Astrocyte of the hippocampus (primary cell): ENCODE measurements at regions not wholly inside any gene's neighbourhood (a gene's known extent, or its start where the extent isn't known, plus 50 kb on each side); places are given as distances from the start of the nearest gene placed in this dataset.
"Not testable (repeated sequence)": the region's sequence is repeated elsewhere in the genome, so short reads cannot be mapped to it uniquely, and the experiment has no call there.

Experiments used
- DNase-seq: peaks from one replicate; pipeline ENCODE4 v3.0.0; 2011; ENCODE audit warnings: low read depth, low spot score

DNA sequence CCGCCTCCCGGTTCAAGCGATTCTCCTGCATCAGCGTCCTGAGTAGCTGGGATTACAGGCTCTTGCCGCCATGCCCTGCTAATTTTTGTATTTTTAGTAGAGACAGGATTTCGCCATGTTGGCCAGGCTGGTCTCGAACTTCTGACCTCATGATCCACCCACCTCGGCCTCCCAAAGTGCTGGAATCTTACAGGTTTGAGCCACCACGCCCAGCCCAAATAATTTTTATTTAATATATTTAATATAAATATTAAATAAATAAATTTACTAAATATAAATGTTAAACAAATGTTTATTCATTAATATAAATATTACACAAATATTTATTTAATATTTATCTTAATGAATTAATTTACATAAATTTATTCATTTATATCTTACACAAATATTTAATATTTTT, 120.2 kb downstream of the SHOX start:
- DNase-seq: no peak

DNA sequence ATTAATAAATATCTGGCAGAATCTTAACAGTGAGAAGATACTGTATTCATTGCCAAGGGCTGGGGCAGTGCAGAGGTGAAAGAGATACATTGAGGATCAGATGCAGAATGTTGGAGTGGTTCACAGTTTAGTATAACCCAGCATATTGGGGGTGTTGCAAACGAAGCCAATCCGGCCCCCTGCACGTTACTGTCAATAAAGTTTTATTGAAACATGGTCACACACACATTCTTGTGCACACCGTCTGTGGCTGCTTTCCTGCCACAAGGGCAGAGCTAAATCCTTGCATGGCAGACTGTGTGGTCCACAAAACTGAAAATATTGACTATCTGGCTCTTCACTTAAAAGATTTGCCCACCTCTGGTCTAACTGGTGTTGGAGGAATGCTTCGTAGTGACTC, 119.7 kb downstream of the SHOX start:
- no peak for DNase-seq

DNA sequence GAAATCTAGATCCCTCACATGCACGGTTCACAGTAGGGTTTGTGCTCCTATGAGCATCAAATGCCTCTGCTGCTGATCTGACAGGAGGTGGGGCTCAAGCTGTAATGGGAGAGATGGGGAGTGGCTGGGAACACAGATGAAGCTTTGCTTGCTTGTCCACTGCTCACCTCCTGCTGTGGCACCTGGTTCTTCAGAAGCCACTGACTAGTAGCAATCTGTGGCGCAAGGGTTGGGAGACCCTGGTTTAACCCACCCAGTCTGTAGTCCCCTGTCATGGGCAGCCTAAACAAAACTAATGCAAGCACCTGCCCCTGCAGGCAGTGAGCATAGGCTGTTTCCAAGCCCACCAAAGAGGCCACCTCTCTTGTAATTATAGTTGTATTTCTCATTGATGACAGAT, 116.6 kb downstream of the SHOX start:
- DNase-seq: no peak

DNA sequence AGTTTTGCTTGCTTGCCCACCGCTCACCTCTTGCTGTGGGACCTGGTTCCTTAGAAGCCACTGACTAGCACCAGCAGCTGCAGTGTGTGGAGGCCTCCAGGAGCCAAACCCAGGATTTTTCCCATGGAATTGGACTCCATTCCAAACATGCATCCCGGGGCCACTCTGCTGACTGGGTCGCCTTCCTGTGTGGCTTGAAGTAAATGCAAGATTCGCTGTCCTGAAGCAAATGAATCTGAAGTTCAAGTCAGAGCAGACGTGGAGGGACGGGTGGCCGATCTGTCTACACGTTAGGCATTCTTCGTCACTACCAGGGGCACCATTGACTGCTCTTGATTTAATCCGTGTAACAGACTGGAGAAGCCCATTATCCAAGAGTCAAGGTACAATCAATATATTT, 109.0 kb downstream of the SHOX start:
- DNase-seq: no peak

DNA sequence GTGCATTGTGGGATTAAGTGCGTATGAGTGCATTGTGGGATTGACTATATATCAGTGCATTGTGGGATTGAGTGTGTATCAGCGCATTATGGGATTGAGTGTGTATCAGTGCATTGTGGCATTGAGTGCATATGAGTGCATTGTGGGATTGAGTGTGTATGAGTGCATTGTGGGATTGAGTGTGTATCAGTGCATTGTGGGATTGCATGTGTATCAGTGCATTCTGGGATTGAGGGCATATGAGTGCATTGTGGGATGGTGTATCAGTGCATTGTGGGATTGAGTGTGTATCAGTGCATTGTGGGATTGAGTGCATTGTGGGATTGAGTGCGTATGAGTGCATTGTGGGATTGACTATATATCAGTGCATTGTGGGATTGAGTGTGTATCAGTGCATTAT, 106.4 kb downstream of the SHOX start:
- DNase-seq: not testable (repeated sequence)

DNA sequence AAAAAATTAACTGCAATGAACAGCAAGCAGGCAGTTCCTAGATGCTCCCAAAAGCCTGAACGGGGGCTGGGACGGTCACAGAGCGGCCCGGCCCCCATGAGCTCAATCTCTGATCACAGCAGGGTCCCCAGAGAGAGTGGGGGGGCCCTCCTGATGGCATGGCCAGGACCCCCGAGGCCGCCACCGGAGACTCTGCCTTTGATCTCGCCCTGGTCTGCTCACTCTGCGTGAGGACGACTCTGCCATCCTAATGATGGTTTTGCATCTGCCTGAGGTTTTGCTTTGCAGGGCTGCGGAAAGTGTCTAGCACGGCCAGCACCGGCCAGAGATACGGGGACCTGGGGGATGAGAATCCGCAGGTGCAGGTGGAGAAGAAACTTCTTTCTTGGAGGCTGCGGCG, 103.8 kb downstream of the SHOX start:
- no peak for DNase-seq

DNA sequence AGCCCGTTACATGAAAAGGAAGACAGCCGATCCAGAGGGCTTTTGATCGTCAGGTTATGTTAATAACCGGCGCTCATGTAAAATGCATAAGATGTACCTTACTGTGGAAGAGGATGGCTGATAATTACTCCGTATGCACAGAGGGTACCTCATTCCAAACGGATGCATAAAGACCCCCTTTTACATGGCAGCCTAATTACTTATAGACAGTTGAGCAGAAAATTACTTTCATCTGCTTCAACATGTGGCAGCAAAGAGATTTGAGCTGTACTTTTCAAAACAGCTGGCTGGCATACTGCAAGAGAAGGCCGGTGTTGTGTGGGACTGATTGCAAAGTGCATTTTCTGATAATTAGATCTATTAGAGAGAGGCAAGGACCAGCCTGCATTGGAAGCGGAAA, 103.4 kb downstream of the SHOX start:
- no peak for DNase-seq

DNA sequence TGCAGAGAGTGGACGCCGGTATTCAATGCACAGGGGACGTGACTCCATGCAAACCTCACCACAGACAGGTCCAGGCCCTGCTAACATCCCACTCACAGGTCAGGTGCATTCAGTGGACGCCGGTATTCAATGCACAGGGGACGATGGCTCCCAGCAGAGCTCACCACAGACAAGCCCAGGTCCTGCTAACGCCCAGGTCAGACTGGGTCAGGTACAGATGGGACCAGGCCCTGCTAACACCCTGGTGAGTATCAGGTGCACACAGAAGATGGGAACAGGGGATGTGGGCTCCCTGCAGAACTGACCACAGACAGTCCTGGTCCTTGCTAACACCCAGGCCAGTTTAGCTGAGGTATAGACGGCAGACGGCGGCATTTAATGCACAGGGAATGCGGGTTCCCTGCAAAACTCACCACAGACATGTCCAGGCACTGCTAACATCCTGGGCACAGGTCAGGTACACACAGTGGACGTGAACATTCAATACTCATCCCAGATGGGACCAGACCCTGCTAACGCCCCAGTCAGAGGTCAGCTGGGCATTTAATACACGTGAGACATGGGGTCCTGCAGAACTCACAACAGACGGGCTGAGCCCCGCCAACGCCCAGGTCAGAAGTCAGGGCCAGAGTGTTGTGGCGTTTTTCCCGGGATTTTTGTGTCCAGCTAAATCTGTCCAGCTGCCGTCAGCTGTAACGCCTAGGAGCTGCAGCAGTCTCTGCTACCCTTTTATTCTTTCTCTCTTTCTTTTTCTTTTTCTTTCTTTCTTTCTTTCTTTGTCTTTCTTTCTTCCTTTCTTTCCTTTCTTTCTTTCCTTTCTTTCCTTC, 99.2 kb downstream of the SHOX start:
- no peak for DNase-seq

DNA sequence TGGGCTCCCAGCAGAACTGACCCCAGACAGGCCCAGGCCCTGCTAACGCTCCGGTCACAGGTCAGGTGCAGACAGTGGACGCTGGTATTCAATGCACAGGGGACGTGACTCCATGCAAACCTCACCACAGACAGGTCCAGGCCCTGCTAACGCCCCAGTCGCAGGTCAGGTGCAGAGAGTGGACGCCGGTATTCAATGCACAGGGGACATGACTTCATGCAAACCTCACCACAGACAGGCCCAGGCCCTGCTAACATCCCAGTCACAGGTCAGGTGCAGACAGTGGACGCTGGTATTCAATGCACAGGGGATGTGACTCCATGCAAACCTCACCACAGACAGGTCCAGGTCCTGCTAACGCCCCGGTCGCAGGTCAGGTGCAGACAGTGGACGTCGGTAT, 98.5 kb downstream of the SHOX start:
- not testable (repeated sequence) for DNase-seq

DNA sequence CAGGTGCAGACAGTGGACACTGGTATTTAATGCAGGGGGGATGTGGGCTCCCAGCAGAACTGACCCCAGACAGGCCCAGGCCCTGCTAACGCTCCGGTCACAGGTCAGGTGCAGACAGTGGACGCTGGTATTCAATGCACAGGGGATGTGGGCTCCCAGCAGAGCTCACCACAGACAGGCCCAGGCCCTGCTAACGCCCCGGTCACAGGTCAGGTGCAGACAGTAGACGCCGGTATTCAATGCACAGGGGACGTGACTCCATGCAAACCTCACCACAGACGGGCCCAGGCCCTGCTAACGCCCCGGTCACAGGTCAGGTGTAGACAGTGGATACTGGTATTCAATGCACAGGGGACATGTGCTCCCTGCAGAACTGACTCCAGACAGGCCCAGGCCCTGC, 98.0 kb downstream of the SHOX start:
- not testable (repeated sequence) for DNase-seq

DNA sequence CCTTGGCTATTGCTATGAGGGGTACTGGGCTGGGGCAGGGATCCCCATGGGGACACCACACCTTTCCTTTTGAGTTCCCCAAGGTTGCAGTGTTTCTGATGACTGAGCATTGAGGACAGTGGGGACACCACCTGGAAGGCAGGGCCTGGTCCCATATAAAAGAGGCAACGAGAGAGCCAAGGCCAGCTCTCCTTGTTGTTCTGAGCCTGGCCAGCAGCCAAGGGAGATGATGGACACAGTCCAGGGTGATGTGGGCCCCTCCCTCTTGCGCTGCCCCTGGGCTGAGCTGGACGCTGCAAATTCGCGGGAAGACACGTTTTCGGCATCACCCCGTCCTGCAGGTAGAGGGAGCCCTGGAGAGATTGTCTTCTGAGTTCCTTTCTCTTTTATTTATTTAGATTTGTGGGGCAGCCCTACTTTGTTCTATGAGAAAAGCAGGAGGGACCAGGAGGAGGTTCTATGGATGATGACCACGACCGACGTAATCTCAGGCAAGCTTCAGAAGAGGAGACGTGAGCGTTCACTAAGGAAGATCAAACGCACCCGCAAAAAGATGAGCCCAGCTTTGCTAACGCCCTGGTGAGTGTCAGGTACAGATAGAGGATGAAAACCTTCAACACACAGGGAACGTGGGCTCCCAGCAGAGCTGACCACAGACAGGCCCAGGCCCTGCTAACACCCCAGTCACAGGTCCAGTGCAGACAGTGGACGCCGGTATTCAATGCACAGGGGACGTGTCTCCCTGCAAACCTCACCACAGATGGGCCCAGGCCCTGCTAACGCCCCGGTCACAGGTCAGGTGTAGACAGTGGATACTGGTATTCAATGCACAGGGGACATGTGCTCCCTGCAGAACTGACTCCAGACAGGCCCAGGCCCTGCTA, 97.4 kb downstream of the SHOX start:
- DNase-seq: no peak

DNA sequence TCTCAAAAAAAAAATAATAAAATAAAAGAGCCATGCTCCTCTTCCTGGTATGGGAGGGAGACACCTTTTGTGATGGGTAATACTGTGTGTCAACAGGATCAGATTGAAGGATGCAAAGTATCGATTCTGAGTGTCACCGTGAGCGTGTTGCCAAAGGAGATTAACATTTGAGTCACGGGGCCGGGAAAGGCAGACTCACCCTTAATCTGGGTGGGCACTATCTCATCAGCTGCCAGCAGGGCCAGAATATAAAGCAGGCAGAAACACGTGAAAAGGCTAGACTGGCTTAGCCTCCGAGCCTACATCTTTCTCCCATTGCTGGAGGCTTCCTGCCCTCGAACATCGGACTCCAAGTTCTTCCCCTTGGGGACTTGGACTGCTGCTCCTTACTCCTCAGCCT, 95.4 kb downstream of the SHOX start:
- DNase-seq: no peak

DNA sequence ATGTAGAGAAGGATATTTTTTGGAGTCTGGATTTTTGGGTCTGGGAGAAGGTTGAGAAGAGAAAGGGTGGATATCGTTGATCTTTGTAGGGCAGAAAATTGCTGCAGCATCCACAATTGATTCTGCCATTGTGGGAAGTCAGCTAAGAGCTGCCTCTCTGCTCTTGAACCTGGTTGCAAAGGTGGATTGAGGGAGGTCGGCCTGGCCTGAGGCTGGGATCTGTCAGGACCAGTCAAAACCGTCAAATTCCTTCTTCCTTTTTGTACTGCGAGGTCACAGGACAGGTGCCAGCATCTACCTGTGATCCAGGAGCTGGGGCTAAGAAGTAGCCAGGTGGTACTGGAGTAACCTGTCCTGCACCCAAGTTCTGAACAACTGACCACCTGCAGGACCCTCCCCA, 93.7 kb downstream of the SHOX start:
- no peak for DNase-seq

DNA sequence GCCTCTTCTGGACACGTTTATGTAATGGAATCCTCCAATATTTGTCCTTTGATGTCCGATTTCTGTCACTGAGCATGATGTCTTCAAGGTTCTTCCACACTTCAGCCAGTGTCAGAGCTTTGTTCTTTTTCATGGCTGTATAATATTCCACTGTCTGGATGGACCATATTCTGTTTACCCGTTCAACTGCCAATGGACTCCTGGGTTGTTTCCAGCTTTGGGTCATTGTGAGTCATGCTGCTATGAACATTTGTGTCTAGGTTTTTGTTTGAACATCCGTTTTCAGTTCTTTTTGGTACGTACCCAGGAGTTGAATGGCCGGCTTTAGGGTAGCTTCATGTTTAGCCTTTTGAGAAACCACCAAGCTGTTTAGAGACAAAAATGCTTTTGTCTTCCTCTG, 93.2 kb downstream of the SHOX start:
- no peak for DNase-seq

DNA sequence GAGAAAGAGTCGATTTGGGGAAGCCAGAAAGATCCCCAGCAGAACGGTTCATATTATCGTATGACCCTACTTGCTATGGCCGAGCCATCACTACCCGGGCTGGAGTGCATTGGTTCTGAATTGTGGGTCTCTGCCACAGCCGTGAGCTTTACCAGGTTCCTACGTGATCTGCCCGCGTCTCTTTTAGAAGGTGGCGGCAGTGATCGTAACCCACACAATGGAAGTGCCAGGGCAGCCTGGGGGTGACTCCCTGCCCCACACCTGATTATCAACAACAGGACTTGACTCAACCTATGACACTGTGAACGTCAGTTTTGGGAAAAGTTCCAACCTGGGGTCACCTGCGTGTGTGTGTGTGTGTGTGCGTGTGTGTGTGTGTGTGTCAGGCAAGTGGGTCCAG, 90.8 kb downstream of the SHOX start:
- DNase-seq: no peak

DNA sequence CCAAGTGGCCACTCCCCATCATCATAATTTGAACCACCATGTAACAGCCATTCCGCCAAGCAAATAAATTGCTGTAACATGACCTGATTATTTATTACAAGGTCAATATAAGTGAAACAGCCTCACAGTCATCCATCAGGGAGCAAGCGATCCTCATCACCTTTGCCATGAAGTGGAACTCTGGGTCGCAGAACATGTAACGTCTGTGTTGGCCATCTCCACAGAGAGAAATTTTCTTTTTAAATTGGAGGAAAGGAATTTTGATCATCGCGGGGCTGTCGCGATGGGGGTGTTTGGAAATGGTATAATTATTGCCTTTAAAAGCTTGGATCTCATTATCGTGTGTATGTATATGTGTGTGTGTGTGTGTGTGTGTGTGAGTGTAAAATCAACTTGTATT, 90.2 kb downstream of the SHOX start:
- no peak for DNase-seq

DNA sequence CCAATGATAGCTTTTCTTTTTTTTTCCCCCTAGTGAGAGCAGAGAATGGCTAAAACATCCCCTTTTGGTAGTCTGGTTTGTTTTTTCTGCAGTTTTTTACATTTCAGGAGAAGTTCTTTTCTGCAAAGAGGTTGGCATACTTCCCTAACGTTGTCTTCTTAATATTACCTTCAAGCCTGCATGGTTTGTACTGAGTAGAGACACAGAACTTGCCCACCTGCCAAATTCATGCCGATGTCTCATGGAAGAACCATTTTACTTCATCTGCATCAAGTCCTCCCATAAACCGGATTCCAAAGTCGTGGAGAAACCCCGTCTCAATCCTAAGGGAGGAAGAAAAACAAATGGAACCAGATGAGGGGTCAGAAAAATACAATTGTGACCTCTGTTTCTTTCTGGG, 89.7 kb downstream of the SHOX start:
- DNase-seq: no peak

DNA sequence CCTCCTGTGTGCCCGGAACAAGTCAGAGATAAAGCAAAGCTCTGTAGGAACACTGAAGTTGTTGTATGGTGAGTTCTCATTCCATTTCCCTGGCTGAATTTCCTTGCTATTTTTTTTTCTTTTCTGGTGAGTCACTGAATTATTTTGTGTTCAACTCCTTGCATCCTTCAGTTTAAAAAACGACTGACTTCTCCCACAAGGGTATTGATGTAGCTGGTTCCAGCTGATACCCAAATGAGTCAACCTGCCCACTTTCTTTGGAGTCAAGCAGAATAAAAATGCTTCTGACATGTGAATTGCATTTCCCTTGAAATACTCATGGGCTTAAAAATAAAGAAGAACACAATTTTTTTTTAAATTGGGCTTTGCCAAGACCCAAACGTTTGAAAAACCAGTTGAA, 85.5 kb downstream of the SHOX start:
- no peak for DNase-seq

DNA sequence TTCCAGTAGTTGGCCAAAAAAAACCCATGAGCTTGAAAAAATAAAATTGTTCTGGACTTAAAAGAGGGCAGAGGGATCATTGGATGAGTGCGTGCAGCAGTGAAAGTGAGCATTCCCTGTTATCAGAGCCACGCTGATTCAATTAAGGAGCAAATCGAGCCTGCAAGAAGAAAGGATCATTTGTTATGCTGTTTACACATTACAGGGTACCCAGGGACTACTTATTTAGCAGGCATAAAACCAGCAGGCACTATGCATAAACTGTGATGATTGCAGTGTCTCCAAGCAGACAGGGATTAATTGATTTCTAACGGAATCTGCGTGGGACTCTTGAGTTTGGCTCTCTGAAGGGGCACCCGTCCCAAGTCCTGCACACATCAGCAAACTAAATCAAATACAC, 83.5 kb downstream of the SHOX start:
- DNase-seq: no peak
